Right hindlimb (tissue), 1 donor: ENCODE measurements at regions not wholly inside any gene's neighbourhood (a gene's known extent, or its start where the extent isn't known, plus 50 kb on each side); places are given as distances from the start of the nearest gene placed in this dataset.

Experiments
- DNase-seq: peaks from one replicate; pipeline ENCODE4 v3.0.0-alpha.2; 2018

DNA sequence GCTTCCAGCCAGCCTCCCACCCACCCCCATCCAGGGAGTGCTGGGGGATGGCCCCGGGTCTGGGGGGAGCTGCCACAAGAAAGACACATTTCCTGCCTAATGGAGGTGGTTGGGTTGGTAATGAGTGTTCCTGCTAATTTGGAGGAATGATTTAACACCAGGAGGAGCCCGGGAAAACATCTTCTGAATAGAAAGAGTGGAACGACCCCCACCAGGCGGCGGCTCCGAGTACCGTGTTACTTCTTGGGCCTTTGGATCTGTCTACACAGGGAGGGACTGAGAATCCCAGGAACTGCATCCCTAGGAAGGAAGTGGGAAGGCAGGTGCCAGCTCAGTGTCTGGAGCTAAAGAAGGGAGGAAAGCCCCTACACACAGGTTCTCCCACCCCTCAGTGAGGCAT lies 64.6 kb downstream of the TSPAN17 start:
- no peak for DNase-seq

DNA sequence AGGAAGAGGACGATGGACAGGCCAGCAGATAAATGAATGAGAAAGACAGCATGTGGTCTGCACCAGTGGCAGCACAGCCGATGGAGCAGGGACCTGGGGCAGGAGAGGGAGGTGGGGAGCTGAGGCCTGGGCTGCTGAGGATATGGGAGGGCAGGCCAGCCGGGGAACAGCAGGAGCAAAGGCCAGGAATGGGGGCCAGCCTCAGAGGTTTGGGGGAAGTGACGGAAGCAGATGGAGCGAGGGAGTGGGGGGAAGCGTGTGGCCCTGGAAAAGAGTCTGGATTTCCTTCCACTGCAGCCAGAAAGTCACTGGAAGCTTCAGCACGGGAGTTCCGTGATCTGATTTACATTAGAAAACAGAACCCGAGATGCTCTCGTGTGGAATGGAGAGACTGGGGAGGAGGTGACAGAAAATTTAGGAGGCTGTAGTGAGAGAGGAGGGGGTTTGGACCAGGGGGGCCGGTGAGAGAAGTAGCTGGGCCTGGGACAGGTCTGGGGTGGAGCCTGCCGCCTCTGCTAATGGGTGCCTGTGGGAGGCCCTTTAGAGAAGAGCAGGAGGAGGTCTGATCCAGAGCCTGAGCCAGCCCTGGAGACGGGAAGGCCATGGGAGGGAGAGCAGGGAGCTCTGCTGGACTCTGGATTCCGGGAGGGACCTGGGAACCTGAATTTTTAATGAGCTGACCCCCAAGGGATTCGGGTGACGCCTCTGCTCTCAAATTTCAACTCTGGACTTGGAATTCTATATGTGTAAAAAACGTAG lies 65.4 kb downstream of the TSPAN17 start:
- no peak for DNase-seq

DNA sequence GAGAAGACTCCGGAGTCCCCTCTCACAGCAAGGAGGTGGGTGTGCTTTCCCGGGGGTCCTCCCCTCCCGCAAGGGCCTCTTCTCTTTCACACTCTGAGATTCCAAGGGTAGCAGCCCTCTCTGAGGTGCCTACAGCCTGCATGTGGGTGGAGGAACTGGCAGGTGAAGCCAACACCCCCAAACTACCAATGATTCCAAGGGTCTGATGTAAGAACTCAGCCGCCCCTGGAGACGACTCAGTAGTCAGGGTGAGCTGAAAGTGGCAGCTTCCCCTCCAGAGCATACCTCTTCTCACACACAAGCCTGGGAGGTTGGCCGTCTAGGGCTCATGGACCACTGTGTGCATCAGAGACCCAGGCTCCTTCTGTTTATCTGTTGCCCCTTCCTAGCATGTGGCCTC lies 66.1 kb downstream of the TSPAN17 start:
- no peak for DNase-seq

DNA sequence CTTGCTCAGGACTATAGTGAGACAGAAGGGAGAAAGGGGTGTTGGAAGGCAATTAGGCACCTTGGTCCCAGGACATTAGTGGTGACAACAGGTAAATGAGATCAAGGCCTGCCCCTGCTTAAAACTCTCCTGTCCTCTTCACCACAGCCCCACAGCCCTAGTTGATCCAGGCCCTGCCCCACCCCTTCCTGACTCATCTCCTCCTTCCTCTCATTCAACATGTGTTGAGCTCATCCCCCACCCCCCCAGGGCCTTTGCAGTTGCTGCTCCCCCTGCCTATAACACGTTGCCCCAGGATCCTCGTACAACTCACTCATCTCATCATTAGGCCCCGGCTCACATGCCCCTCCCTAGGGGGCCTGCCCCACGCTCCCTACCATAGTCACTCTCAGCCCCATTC lies 66.8 kb downstream of the TSPAN17 start:
- no peak for DNase-seq

DNA sequence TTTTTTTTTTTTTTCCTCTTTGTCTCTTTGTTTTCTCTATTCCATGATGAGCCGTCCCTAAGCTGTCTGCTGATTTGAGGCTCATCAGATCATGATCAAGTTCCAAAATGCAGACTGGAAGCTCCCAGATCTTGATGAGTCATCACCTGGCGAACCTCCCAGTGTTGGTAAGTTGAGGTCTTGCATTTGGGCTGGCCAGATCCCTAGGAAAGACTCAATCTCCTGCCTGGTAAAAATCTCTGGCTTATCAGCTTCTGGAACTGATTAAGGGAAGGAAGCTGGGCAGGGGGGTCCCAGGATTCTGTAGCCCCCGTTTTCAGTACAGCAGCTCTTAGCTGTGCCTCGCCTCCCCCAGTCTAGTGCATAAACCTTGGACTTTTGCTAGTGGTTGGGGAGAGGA lies 69.0 kb downstream of the TSPAN17 start:
- no peak for DNase-seq

DNA sequence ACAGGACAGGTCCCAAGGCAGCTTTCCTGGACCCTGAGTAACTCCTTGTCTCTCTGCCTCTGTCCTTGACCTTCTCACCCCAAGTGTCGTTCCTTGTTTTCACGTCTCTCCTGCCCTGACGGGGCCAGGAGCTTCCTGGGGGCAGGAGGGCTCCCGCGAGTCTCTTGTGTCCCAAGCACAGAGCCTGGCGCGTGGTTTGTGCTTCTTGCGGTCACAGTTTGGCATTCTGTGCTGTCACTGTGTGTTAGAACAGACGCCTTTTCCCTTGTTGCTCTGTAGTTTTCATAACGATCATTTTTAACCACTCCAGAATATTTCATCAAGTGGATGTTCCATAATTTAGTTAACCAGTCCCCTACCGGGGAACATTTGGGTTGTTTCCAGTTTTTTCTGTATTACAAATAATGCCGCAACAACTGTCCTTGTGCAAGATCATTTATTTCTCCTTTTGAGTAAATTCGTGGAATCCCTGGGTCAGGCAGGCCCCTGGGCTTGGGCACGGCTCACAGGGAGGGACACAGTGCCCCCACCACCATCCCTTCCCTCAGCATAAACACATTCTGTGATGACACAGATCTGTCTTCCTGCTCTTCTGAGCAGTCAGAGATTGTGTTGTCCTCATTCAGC lies 71.9 kb downstream of the TSPAN17 start:
- DNase-seq, result no peak

DNA sequence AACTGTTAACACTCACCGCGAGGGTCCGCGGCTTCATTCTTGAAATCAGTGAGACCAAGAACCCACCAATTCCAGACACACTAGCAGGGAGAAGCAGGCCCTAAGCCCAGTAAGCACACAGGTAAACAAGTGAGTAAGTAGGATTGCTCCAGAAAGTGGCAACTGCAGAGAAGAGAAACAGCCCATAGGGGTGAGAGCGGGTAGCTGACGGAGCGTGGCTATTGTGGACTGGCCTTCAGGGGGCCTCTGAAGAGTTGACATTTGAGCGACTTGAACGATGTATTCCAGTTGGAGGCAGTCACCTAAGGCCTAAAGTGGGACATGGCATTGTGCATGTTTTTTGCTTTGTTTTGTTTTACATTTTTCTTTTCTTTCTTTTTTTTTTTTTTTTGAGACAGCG lies 74.2 kb downstream of the TSPAN17 start:
- no peak for DNase-seq

DNA sequence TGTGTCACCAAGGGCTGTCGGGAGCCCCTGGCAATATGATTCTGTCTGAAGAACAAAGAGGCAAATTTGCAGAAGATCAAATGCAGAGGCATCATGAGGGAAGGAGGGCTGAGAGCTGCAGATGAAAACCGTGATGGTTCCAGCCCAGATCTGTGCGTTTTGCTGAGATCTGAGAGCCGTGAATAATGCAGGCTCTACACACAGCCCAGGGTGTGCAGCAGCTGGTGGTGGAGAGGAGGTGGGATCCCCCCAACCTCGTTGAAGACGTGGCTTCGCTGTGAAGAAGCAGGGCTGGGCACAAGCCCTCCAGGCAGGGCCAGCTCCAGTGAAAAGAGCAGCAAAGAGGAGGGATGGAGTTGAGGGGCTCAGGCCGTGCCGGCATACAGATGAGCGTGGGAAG lies 75.5 kb downstream of the TSPAN17 start:
- DNase-seq, result no peak

DNA sequence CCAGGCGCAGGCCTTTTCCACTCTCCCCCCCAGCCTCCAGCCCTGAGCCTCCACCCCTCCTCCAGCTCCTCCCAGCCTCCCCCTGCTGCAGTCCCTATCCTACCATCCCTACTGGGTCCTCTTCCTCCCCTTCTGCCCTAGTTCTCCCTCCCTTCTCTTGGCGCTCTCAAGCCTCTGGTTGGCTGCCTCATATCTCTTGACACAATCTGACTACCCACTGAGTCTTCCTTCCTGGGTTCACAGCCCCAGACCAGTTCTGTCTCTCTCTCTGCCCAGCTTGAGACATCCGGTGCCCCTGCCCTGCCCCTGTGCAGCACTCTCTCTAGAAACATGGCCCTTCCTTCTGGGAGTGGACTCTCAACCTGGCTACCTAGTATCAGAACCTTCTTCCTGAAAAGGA lies 76.2 kb downstream of the TSPAN17 start:
- no peak for DNase-seq

DNA sequence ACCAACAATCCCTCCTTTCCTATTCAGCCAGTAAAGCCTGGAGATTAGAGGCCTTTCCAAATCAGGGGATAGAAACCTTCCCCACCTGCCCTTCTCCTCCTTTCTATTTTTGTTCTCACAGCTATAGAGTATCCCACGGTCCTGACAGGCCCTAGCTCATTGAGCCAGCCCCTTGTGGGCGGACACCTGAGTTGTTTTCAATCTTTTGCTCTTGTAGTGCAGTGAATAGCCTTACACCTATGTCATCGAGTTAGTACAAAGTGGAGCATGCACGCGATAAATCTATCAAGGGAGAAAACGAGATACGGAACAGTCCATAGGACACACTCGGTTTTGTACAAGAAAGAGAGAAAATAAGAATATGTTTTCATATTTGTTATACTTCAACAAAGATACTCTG lies 77.2 kb downstream of the TSPAN17 start:
- DNase-seq, result no peak

DNA sequence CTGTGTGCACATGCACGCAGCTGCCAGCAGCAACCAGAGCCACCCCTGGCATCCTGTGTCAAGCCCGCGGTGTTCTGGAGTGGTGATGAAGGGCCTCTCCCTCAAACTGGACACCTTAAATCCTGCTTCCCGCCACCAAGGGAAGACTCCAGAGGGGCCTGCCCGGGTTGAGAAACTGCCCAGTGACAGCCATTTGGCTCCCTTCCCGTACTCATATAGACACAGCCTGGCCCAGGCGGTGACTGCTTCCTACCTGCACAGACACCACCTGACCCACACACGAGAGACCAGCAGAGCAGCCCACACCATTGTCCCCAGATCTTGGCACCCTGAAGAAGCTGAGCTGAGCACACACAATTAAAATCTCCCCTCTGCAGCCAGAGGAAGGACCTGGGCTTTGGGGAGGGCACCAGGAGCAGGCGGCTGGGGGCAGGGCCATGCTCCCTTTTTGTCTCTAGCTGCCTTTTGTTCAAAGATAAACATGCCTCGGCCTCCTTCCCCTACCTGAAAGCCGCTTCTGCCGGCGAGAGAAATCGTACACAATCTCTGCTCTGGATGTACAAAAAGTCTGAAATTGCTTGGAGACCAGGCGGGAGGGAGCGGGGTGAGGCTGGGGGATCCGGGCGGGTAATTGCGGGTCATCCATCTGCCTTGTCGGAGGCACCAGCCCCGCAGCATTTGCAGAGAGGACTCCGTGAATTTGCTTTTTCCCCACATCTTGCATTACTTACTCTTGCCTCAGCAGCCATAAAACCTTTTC lies 78.4 kb downstream of the TSPAN17 start:
- no peak for DNase-seq

DNA sequence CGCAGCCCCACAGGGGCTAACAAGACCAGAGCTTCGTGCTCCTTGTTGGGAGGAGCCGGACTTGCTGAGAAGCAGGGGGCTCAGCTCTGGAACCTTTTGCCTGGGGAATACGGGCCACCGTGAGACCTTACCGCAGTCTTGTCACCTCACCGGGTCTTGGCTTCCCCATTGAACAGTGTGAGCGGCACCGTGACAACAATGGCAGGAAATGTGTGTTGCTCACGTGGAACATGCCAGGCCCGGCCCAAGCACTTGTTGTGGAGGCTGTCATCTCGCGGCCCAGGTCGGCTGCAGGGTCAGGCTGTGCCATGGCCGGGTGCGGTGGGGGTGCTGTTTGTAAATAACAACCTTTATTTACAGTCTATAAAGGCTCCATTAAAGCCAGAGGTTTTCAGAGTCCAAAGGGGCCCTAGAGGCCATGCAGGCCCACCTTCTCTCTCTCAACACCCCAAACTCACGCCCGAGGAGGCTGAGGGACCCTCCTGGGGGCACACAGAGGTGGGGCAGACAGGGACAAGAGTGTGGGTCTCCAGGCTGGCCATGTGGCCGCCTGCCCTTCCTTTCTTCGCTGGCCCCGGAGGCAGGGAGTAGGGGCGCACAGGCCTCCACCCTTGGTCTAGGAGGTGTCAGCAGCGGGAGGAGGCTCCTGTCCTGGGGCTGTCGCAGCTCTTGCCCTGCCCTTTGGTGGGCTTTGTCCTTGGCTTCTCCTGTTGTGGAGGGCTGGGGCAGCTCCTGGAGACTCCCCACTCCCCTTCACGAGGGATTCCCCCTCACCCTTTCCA lies 79.7 kb downstream of the TSPAN17 start:
- no peak for DNase-seq

DNA sequence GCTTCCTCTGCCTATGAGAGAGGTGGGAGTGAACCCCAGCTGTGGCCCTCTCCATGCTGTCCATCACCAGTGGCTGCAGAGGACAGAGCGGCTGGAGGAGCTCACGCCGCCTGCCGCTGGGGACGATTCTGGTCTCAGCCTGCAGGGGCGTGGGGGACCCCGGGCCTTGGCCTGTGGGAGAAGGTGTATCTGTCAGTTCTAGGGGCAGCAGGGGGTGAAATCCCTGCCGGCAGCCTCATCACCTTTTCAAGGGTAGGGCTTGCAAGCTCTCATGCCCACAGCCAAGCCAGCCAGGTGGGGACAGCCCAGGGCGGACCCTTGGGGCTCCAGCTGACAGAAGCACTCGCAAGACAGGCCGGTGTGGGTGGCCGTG lies 80.2 kb downstream of the TSPAN17 start:
- DNase-seq, result no peak

DNA sequence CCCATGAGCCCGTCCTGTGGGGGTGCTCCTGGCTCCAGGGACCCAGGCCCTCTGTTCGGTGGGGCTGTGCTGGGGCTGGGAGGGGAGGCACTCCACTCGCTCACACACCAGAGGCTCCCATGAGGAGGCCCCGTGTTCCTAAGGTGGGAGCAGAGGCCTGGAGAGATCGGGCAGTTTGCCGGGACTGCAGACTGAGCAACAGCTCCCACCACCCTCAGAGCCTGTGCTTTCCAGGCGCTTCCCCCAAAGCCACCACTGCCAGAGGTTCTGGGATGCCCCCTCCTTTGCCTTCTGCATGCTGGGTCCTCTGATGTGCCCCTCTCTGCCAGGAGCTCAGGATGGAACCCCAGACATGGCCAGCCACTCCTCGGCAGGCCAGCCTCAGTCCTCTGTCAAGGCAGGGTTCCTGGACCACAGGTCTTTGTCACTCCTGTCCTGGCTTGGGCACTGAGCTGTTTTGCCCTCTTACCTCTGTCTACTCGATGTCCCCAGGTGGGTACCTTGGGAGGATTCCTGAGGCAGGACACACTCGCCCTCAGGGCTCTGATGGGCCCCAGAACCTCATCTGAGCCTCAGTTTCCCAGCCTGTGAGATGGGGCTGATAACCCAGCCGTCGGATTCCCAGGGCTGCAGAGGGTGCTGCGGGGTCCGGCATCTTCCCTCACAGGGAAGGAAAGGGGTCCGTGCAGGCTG lies 80.8 kb downstream of the TSPAN17 start:
- DNase-seq, result no peak

DNA sequence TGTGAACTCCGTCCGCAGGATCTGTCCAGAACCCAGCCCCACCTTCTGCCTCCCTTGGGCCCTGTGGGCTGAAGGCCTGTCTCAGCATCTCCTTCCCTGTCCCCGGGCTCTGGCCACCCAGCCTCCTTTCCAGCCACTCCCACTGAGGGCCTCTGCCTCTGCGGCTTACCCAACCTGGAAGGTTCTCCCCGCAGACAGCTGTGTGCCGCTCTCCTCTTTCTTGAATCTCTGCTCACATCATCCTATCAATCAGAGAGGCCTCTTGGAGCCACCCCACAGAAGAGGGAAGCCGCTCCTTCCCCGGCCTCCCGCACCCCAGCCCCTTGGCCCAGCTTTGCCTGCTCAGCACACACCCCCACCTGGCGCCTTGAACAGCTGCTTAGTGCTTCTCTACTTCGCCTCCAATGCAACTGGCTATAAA lies 81.5 kb upstream of the UNC5A start:
- no peak for DNase-seq

DNA sequence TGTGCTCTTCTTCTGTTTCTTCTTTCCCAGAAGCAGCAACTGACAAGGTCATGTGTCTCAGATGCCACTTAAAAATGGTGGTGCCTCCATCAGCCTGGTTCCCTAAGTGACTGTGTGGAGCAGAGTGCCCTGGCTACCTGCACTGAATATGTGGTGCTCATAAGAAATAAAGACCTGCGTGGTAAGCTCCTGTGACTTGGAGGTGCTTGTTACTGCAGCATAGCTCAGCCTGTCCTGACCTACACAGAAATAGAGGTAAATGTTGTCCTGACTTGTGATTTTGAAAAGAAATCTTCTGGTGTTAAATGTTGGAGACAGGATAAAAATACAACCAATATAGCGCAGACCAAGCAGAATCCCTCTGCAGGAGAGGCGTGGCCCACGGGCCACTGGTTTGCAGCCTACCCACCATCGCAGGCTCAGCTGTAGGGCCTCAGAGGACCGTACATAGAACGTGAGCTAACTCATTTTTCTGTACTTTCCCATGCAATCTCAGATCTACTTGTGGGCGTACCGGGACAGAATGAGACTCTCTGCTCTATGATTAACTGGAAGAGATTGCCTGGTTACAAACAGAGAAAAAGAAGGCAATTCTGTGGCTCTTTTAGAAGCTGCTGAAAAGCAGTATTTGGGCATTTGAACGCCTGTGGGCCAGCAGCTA lies 79.4 kb upstream of the UNC5A start:
- DNase-seq, result no peak

DNA sequence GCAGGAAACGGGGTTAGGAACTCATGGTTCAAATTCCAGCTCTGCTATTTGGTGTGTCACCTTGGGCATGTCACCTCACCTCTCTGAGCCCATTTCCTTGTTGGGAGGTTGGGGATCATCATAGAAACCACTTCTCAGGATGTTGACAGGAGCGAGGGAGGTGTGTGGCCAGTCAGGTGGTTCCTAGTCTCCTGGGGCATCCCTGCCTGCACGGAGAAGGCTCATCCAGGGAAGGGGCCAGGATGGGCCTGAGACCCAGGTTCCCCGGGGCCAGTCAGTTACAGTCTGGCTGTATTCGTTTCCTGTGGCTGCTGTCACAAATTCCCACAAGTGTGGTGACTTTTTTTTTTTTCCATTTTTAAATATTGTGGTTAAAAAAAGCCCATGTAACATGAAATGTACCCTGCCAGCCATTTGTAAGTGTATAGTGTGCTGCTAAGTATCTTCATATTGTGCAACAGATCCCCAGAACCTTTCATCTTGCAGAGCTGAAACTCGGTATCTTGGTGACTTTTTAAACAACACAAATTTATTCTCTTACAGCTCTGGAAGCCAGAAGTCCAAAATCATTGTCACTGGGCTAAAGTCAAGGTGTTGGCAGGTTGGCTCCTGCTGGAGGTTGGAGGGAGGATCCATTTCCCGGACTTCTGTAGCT lies 78.7 kb upstream of the UNC5A start:
- DNase-seq, result peak; percentile 1

DNA sequence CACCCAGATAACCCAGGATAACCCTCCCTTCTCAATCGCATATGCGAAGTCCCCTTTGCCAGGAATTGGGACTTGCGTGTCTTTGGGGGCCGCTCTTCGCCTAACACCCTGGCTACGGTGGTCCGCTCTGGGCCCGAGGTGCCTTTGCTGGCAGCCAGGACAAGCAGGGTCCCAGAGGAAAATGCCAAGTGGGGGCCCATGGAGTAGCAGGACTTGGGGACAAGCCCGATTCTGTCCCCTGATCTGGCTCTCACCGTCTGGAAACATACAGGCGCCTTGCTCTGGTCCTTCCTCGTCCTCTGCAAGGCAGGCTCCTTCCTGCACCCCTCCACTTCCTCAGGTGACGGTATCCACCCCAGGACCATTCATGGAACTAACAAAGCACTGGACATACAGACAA lies 78.1 kb upstream of the UNC5A start:
- peak; percentile 9 for DNase-seq

DNA sequence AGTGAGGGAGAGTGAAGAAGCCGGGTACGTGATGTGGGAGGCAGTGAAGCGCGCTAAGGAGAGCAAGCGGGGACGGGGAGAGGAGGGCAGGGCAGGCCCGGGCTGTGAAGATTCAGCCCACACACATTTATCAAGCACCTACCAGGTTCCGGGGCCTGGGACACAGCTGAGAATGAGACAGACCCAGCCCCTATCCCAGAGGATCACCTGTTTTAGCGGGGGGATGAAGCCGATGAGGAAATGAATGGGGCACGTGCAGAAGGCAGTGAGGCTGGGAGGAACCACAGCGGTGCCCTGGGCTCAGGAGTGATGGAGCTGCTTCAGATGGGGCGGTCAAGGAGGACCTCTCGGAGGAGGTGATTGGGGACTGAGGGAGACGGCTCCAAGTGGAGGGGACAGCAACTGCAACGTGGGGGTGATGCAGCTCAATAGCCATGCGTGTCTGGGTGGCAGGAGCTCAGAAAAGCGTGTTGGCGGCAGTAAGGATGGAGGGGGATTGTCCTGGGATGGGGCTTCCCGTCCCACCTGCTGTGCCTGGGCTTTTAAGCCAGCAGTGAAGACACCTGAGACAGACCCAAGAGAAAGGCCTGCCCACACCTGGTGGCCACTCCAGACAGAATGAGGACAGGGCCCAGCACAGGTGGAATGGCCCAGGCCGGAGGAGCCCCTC lies 77.5 kb upstream of the UNC5A start:
- peak; percentile 10 for DNase-seq

DNA sequence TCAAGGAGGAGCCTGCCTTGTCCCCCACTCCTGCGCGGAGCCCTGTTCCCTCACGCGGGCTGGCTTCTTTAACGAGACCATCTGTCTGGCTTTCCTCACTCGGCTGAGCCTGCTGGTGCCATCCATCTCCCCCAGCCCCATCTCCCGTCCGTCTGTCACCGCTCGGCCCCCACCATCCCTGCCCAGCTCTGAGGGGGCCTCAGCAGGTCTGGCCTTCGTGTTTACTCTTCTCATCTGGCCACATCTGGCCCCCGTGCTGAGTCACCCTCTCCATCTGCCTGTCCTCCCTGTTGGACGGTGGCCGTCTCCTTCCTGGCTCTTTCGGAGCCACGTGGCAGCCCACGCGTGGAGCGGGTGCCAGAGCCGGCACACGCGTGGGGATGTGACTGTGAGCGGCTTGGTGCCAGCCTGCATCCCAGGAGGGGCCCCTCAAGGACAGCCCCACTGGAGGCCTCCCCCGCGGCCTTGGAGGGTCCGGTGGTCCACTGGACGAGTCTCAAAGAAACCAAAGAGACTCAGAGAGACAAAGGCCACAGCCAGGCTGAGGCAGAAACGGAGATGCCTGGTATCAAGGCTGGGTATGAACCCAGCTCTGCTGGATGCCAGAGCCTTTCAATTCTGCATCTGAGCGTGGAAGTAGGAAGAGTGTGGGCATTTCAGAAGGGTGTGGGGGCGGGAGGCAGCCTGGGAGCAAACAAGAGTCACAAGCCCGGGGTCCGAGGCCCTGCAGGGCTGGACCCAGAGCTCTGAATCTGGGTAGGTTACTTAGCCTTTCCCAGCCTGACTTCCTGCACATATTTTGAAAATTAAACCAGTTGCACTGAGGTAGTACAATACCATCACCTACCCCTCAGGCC lies 76.7 kb upstream of the UNC5A start:
- no peak for DNase-seq
